ENCODE measurements at regions not wholly inside any gene's neighbourhood (a gene's known extent, or its start where the extent isn't known, plus 50 kb on each side); places are given as distances from the start of the nearest gene placed in this dataset.

DNA sequence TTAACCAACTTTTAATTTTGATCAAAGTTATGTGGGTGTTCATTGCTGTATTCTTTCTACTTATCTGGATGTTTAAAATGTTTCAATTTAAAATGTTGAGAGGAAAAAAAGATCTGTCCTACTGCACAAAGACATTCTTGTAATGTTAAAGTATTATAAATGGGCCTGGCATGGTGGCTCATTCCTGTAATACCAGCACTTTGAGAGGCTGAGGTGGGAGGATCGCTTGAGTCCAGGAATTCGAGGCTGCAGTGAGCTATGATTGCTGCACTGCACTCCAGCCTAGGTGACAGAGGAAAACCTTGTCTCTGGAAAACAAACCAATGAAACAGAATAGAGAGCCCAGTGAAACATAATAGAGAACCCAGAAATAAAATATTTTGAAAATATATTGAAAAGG, 65.5 kb upstream of the LRRC8B start:
- TF ChIP-seq CTCF (IDR thresholded peaks at IDR 0.05; ENCODE audit: low read depth, low read length) (no peak), EZH2phosphoT487 (IDR thresholded peaks at IDR 0.05; ENCODE audit: low read depth) (no peak)

Data from OCI-LY3 (cell line).